NB4 (cell line): ENCODE measurements at regions not wholly inside any gene's neighbourhood (a gene's known extent, or its start where the extent isn't known, plus 50 kb on each side); places are given as distances from the start of the nearest gene placed in this dataset.
A peak's percentile ranks its signal among the peaks of the same experiment; 100 is the strongest.

Experiments used
- DNase-seq: peaks from one replicate; pipeline ENCODE4 v3.0.0; 2010; ENCODE audit warnings: low read depth
- H3K4me3 ChIP-seq: one replicate; pipeline ENCODE4 v1.5.1; 2011; ENCODE audit warnings: mild to moderate bottlenecking, low read depth, low read length, moderate library complexity
- MYC ChIP-seq: IDR thresholded peaks from 2 replicates; pipeline ENCODE4 v1.6.1; 2011; ENCODE audit warnings: low read depth, low read length
- POLR2A ChIP-seq: IDR thresholded peaks from 2 replicates; pipeline ENCODE4 v1.6.1; 2011; ENCODE audit warnings: mild to moderate bottlenecking; ENCODE audit not compliant: insufficient read length; ENCODE audit errors: extremely low read depth
- TF ChIP-seq, protein P1 (sequence below): IDR thresholded peaks from 2 replicates; pipeline ENCODE4 v1.6.1; 2011; ENCODE audit warnings: low read depth, low read length
- TF ChIP-seq, protein P2 (sequence below): IDR thresholded peaks from one replicate; pipeline ENCODE4 v1.5.1; 2012; ENCODE audit warnings: low read depth, low read length

DNA sequence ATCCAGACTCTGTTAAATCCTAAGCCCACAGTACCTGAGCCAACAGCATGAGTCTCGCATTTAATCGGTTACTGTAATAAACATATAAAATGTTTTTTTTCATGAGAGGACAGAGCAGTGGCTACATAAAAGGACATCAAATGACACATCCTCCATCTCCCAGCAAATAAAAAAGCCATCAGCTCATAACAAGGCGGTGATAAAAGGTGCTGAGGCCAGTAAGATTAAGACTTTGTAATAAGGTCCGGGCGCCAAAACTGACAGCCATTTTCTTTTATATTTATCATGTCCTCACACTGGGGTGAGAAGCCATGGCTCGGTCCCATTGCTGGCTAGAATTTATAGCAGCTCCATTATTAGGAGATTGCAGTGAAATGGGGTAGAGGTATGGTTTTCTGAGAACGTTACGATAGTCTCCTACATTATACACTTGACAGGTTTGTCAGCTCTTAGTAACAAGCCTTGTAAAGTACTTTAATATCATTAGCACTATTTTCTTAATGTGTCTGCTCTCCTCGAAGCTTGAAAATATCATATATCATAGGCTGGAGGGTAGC is 977.8 kb upstream of the NR2F2 start:
- DNase-seq = no peak
- H3K4me3 ChIP-seq = no peak overlapping the region
- TF ChIP-seq, protein P1, sequence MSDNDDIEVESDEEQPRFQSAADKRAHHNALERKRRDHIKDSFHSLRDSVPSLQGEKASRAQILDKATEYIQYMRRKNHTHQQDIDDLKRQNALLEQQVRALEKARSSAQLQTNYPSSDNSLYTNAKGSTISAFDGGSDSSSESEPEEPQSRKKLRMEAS = no peak
- TF ChIP-seq, protein P2, sequence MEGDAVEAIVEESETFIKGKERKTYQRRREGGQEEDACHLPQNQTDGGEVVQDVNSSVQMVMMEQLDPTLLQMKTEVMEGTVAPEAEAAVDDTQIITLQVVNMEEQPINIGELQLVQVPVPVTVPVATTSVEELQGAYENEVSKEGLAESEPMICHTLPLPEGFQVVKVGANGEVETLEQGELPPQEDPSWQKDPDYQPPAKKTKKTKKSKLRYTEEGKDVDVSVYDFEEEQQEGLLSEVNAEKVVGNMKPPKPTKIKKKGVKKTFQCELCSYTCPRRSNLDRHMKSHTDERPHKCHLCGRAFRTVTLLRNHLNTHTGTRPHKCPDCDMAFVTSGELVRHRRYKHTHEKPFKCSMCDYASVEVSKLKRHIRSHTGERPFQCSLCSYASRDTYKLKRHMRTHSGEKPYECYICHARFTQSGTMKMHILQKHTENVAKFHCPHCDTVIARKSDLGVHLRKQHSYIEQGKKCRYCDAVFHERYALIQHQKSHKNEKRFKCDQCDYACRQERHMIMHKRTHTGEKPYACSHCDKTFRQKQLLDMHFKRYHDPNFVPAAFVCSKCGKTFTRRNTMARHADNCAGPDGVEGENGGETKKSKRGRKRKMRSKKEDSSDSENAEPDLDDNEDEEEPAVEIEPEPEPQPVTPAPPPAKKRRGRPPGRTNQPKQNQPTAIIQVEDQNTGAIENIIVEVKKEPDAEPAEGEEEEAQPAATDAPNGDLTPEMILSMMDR = no peak
- TF ChIP-seq MYC = no peak
- no peak for TF ChIP-seq POLR2A

- TF ChIP-seq, protein P1 = no peak
- TF ChIP-seq, protein P2 = no peak
- TF ChIP-seq POLR2A = no peak
- TF ChIP-seq MYC = no peak
- DNase-seq = no peak
- H3K4me3 ChIP-seq = no peak overlapping the region
Observed at GRCh38 chr15:95353512-95353911, 977.0 kb upstream of the NR2F2 start.

GRCh38 chr15:95359966-95360365 is 970.5 kb upstream of the NR2F2 start:
- H3K4me3 ChIP-seq = no peak overlapping the region
- no peak for DNase-seq
- no peak for TF ChIP-seq POLR2A
- TF ChIP-seq, protein P2 = no peak
- no peak for TF ChIP-seq MYC
- TF ChIP-seq, protein P1 = no peak

DNA sequence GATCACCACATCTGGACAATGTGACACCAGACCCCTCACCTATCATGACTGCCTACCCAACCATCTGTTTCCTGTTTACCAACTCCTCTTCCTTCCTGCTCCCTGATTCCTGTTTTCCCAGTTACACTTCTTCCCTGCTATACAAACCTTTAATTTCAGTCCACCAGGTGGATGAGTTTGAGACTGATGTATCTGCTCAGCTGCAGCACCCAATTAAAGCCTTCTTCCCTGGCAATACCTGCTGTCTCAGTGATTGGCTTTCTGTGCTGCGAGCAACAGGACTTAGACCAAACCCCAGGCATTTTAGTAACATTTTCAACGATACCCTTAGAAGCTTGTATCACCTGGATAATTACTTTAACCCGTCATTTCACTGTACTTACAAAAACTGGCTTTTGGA is 968.2 kb upstream of the NR2F2 start:
- no peak for DNase-seq
- TF ChIP-seq, protein P2 = no peak
- no peak for TF ChIP-seq MYC
- TF ChIP-seq POLR2A = no peak
- TF ChIP-seq, protein P1 = no peak
- no peak overlapping the region for H3K4me3 ChIP-seq

DNA sequence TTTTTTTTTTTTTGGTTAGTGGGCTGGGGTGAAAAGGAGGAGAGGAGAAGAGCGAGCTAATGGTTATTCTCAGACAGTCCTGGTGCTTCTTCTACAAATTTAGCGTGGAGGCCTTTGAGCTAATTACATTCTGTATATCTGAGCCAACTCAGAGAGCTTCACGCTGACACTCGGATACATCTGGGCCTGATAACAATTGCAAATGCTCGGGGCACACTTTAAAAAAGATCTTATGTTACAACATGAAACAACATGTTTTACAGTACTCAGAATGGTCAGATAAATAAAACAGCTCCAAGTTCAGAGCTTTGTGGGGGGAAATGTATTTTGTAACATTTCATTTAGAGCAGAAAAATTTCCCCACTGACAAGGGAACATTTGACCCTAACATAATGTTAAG is 966.9 kb upstream of the NR2F2 start:
- H3K4me3 ChIP-seq = no peak overlapping the region
- no peak for DNase-seq
- TF ChIP-seq, protein P1 = no peak

- TF ChIP-seq, protein P1 = peak; percentile 69
- no peak for TF ChIP-seq POLR2A
- TF ChIP-seq, protein P2 = no peak
- TF ChIP-seq MYC = peak; percentile 84
- no peak overlapping the region for H3K4me3 ChIP-seq
- DNase-seq = peak; percentile 93
Observed at GRCh38 chr15:95365511-95366107, 964.9 kb upstream of the NR2F2 start.
